A549 (cell line): ENCODE measurements at regions not wholly inside any gene's neighbourhood (a gene's known extent, or its start where the extent isn't known, plus 50 kb on each side); places are given as distances from the start of the nearest gene placed in this dataset.

Experiments used
- CTCF ChIP-seq: fragments of >200 bp; sonication (Bioruptor Twin); formaldehyde crosslinking; IDR thresholded peaks from 3 replicates; pipeline ENCODE4 v1.5.1; 2016
- POLR2A ChIP-seq: IDR thresholded peaks from 2 replicates; pipeline ENCODE4 v1.6.1; 2012; ENCODE audit warnings: mild to moderate bottlenecking, low read length

GRCh38 chr2:137862651-137863050 lies 101.6 kb upstream of the HNMT start:
- TF ChIP-seq CTCF, result no peak
- TF ChIP-seq POLR2A, result no peak
